AG04449 (cell line): ENCODE measurements at regions not wholly inside any gene's neighbourhood (a gene's known extent, or its start where the extent isn't known, plus 50 kb on each side); places are given as distances from the start of the nearest gene placed in this dataset.

Source experiments
- CTCF ChIA-PET: fragments of 350-600 bp; formaldehyde crosslinking; extraction: SDS; loops from one replicate; lab custom pipeline; 2021; ENCODE audit warnings: antibody characterized with exemption; lab: Yijun Ruan, JAX
- POLR2A ChIA-PET: fragments of 400-600, 350-600 bp; formaldehyde crosslinking; extraction: SDS; loops from one replicate; lab custom pipeline; 2020; ENCODE audit warnings: antibody characterized with exemption, inconsistent platforms; lab: Yijun Ruan, JAX
- DNase-seq: peaks from one replicate; pipeline ENCODE4 v3.0.0-alpha.2; 2010; ENCODE audit warnings: low read depth, low spot score
- H3K4me3 ChIP-seq: 2 replicates; pipeline ENCODE4 v1.5.1; 2011; ENCODE audit warnings: low read depth, mild to moderate bottlenecking, control low read depth, low read length
- CTCF ChIP-seq: IDR thresholded peaks from one replicate; pipeline ENCODE4 v1.5.1; 2011; ENCODE audit warnings: mild to moderate bottlenecking, moderate library complexity, low read length, control low read depth, inconsistent platforms; ENCODE audit not compliant: insufficient read depth; ENCODE audit errors: missing control alignments

- no peak for TF ChIP-seq CTCF
- no peak overlapping the region for H3K4me3 ChIP-seq
- ChIA-PET CTCF (interaction anchor here (0.6 kb wide), 1 partner anchor 156 kb away, joined by 3 read pairs; no protein-coding TSS in a partner anchor), POLR2A (no interaction called here)
- no peak for DNase-seq
Measured at GRCh38 chr15:93823971-93824913, 407.1 kb upstream of the MCTP2 start.

- H3K4me3 ChIP-seq = no peak overlapping the region
- ChIA-PET POLR2A (no interaction called here), CTCF (interaction anchor here (2.0 kb wide), 1 partner anchor 300 kb away, joined by 6 read pairs; no protein-coding TSS in a partner anchor)
- no peak for DNase-seq
- TF ChIP-seq CTCF = no peak
Measured at GRCh38 chr15:93820566-93820965, 410.8 kb upstream of the MCTP2 start.

- no peak for DNase-seq
- POLR2A ChIA-PET = no interaction called here
- CTCF ChIA-PET = interaction anchor here (2.0 kb wide), 1 partner anchor 300 kb away, joined by 6 read pairs; no protein-coding TSS in a partner anchor
Measured at GRCh38 chr15:93819826-93820225, 411.5 kb upstream of the MCTP2 start.

GRCh38 chr15:93816815-93817214, 414.5 kb upstream of the MCTP2 start:
- POLR2A ChIA-PET = no interaction called here
- TF ChIP-seq CTCF = no peak
- CTCF ChIA-PET = interaction anchor here (1.0 kb wide), 1 partner anchor 9 kb away, joined by 3 read pairs; no protein-coding TSS in a partner anchor
- no peak for DNase-seq
- no peak overlapping the region for H3K4me3 ChIP-seq

More at GRCh38 chr15:93819826-93820225, 411.5 kb upstream of the MCTP2 start:
- no peak for TF ChIP-seq CTCF
- H3K4me3 ChIP-seq = no peak overlapping the region

DNA sequence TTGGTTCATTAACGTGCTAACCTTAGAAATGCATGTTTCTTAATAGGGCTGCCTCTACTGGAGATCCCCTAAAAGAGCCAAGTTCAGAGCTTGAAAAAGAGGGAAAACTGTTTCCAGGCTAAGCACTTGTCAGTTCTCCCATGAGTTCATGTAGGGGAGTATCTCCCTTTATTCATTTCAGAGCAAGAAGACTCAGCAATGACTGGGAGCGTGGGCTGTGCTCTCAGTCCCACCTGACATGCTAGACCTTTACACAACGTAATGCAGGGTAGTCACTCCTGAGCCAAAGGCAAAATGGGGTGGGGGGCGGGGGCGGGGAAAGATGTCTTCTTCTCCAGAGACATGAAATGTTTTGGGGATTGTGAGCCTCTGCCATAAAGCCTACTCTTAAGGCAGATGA, 420.1 kb upstream of the MCTP2 start:
- CTCF ChIA-PET = no interaction called here
- no peak for TF ChIP-seq CTCF

DNA sequence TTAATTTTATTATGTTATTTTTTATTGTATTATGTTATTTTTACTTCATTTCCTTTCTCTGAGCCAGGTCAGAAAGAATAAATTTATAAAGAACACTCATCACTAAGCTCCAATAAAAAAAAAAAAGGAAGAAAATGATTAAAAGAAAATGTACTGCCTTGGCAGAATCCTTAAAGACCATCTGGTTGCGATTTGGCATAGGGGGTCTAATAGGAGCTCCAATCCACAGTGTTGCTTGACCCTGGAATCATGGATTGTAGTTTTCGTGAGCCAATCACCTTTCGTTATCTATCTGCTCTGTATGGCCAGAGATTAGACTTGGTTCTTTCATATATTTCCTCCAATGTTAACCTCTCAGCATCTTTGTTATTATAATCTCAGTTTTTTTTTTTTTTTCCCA, 421.8 kb upstream of the MCTP2 start:
- no peak for DNase-seq
- ChIA-PET CTCF (no interaction called here), POLR2A (no interaction called here)
- no peak overlapping the region for H3K4me3 ChIP-seq
- no peak for TF ChIP-seq CTCF

More for the DNA sequence above, 420.1 kb upstream of the MCTP2 start:
- POLR2A ChIA-PET = no interaction called here
- H3K4me3 ChIP-seq = no peak overlapping the region
- no peak for DNase-seq
